Neural cell (in vitro differentiated cells): ENCODE measurements at regions not wholly inside any gene's neighbourhood (a gene's known extent, or its start where the extent isn't known, plus 50 kb on each side); places are given as distances from the start of the nearest gene placed in this dataset.

Experiments used
- H2AFZ ChIP-seq: fragments of 200-600, 300-800 bp; sonication (generic), shearing (Covaris generic); 2 replicates; pipeline ENCODE4 v1.6.0; 2014; ENCODE audit warnings: low read depth, mild to moderate bottlenecking, antibody characterized with exemption, low read length, moderate library complexity
- H3F3A ChIP-seq: fragments of 200-600 bp; shearing (Covaris generic); 2 replicates; pipeline ENCODE4 v1.6.1; 2016; ENCODE audit warnings: mild to moderate bottlenecking, moderate library complexity, mixed read lengths, antibody characterized with exemption, low read length; ENCODE audit not compliant: insufficient read depth, poor library complexity, severe bottlenecking
- H3K27ac ChIP-seq: fragments of 200-600, 300-800 bp; sonication (generic), shearing (Covaris generic); 2 replicates; pipeline ENCODE4 v1.5.1; 2014; ENCODE audit warnings: mild to moderate bottlenecking, low read length, moderate library complexity
- H3K27me3 ChIP-seq: fragments of 300-800, 200-600 bp; sonication (generic), shearing (Covaris generic); 2 replicates; pipeline ENCODE4 v1.6.0; 2014; ENCODE audit warnings: mild to moderate bottlenecking, low read depth, low read length, moderate library complexity; ENCODE audit not compliant: insufficient read depth
- H3K36me3 ChIP-seq: fragments of 300-800, 200-600 bp; sonication (generic), shearing (Covaris generic); 2 replicates; pipeline ENCODE4 v1.5.1; 2014; ENCODE audit warnings: mild to moderate bottlenecking, antibody characterized with exemption, low read length, moderate library complexity; ENCODE audit not compliant: insufficient read depth
- H3K4me2 ChIP-seq: fragments of 300-800, 200-600 bp; sonication (generic), shearing (Covaris generic); 2 replicates; pipeline ENCODE4 v1.6.0; 2014; ENCODE audit warnings: mild to moderate bottlenecking, low read length
- H3K4me3 ChIP-seq: fragments of 300-800, 200-600 bp; sonication (generic), shearing (Covaris generic); 2 replicates; pipeline ENCODE4 v1.5.1; 2014; ENCODE audit warnings: mild to moderate bottlenecking, low read length, moderate library complexity
- H3K79me2 ChIP-seq: fragments of 200-600 bp; shearing (Covaris generic); replicated peaks from 2 replicates; pipeline ENCODE4 v1.6.0; 2014; ENCODE audit warnings: mild to moderate bottlenecking, low read length, moderate library complexity; ENCODE audit not compliant: insufficient read depth
- H3K9ac ChIP-seq: fragments of 300-800, 200-600 bp; sonication (generic), shearing (Covaris generic); 2 replicates; pipeline ENCODE4 v1.6.1; 2016; ENCODE audit warnings: mild to moderate bottlenecking, low read length, mixed read lengths
- H3K9me2 ChIP-seq: fragments of 200-600 bp; shearing (Covaris generic); 2 replicates; pipeline ENCODE4 v1.6.1; 2016; ENCODE audit warnings: mild to moderate bottlenecking, low read length, mixed read lengths; ENCODE audit not compliant: insufficient read depth
- H3K9me3 ChIP-seq: fragments of 200-600, 300-800 bp; sonication (generic), shearing (Covaris generic); 2 replicates; pipeline ENCODE4 v1.6.1; 2016; ENCODE audit warnings: mild to moderate bottlenecking, mixed run types, low read length, moderate library complexity, mixed read lengths
- H4K20me1 ChIP-seq: fragments of 200-600 bp; shearing (Covaris generic); 2 replicates; pipeline ENCODE4 v1.6.1; 2016; ENCODE audit warnings: mild to moderate bottlenecking, mixed run types; ENCODE audit not compliant: insufficient read depth
- EP300 ChIP-seq: fragments of 450-650 bp; conservative IDR thresholded peaks from 2 replicates; pipeline ENCODE4 v1.6.1; 2014; ENCODE audit warnings: antibody characterized with exemption, mild to moderate bottlenecking, moderate library complexity; ENCODE audit not compliant: poor library complexity, severe bottlenecking
- EZH2 ChIP-seq: fragments of 200-600, 300-800 bp; shearing (Covaris generic), sonication (generic); IDR thresholded peaks from 2 replicates; pipeline ENCODE4 v1.6.1; 2014; ENCODE audit warnings: antibody characterized with exemption, low read length, borderline replicate concordance, mild to moderate bottlenecking; ENCODE audit not compliant: insufficient read depth, poor library complexity, severe bottlenecking
- MXI1 ChIP-seq: fragments of 450-650 bp; conservative IDR thresholded peaks from 2 replicates; pipeline ENCODE4 v1.6.1; 2014; ENCODE audit warnings: antibody characterized with exemption, mild to moderate bottlenecking; ENCODE audit not compliant: poor library complexity, severe bottlenecking
- POLR2AphosphoS5 ChIP-seq: IDR thresholded peaks from 2 replicates; pipeline ENCODE4 v1.6.1; 2012
- RAD21 ChIP-seq: fragments of 450-650 bp; conservative IDR thresholded peaks from 2 replicates; pipeline ENCODE4 v1.6.1; 2014; ENCODE audit warnings: antibody characterized with exemption, mild to moderate bottlenecking, moderate library complexity
- SMC3 ChIP-seq: fragments of 450-650 bp; conservative IDR thresholded peaks from 2 replicates; pipeline ENCODE4 v1.6.1; 2014; ENCODE audit warnings: antibody characterized with exemption, mild to moderate bottlenecking, moderate library complexity; ENCODE audit not compliant: poor library complexity
- TAF1 ChIP-seq: IDR thresholded peaks from 2 replicates; pipeline ENCODE4 v1.6.1; 2012; ENCODE audit warnings: low read depth
- TF ChIP-seq, protein P1 (sequence below): IDR thresholded peaks from 2 replicates; pipeline ENCODE4 v1.6.1; 2012; ENCODE audit warnings: borderline replicate concordance
- TF ChIP-seq, protein P2 (sequence below): fragments of 450-650 bp; IDR thresholded peaks from 2 replicates; pipeline ENCODE4 v1.5.1; 2014; ENCODE audit warnings: antibody characterized with exemption, mild to moderate bottlenecking, moderate library complexity; ENCODE audit not compliant: poor library complexity, severe bottlenecking

DNA sequence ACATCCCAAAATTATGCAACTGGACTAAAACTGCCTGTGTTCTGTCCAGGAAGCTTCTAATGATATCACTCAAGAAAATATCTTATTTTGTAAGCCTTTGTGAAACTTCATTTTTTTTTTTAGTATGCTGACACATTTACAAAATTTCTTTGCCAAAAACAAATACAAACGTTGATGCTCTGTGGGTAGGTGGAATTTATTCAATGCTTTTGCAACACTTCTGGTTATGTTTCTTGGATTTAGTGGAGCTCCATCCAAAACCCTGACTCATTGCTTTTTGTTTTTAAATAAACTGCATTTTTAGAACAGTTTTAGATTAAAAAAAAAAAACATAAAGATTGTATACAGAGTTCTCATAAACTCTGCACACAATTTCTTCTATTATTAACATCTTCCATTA, 250.9 kb upstream of the MAOA start:
- Histone ChIP-seq H3K4me2 (no peak overlapping the region), H3K79me2 (no peaks in the 10 kb centered on the region), H3K9ac (no peak overlapping the region), H3F3A (no peaks in the 10 kb centered on the region), H3K9me2 (no peaks in the 10 kb centered on the region), H3K4me3 (no peak overlapping the region), H3K36me3 (no peaks in the 10 kb centered on the region), H3K27me3 (no peaks in the 10 kb centered on the region), H2AFZ (no peak overlapping the region), H3K27ac (no peak overlapping the region), H4K20me1 (no peaks in the 10 kb centered on the region), H3K9me3 (no peaks in the 10 kb centered on the region)
- TF ChIP-seq EP300 = no peak

DNA sequence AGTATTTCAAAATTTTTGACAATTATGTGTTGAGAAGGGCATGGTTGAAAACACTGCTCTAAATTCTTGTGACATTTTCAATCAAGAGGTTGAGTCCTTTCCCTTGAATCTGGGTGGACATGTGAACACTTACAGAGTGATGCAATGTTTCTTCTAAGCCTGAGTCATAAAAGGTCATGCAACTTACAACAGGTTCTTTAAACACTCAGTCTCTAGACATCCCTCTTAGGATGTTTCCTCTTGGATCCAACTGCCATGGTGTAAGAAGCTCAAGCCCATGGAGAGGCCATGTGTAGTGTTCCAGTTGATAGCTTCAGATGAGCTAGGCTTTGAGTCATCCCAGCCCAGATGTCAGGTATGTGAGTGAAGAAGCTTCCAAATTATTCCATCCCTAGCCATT, 232.2 kb upstream of the MAOA start:
- Histone ChIP-seq H3K4me3 (no peak overlapping the region), H3K27ac (no peak overlapping the region), H3K36me3 (no peaks in the 10 kb centered on the region), H3K4me2 (no peak overlapping the region), H4K20me1 (no peaks in the 10 kb centered on the region), H3K9me2 (no peaks in the 10 kb centered on the region), H3F3A (no peaks in the 10 kb centered on the region), H3K27me3 (no peaks in the 10 kb centered on the region), H3K9ac (no peak overlapping the region), H3K9me3 (no peaks in the 10 kb centered on the region), H3K79me2 (no peaks in the 10 kb centered on the region), H2AFZ (no peak overlapping the region)
- no peak for TF ChIP-seq EP300
- TF ChIP-seq, protein P1, sequence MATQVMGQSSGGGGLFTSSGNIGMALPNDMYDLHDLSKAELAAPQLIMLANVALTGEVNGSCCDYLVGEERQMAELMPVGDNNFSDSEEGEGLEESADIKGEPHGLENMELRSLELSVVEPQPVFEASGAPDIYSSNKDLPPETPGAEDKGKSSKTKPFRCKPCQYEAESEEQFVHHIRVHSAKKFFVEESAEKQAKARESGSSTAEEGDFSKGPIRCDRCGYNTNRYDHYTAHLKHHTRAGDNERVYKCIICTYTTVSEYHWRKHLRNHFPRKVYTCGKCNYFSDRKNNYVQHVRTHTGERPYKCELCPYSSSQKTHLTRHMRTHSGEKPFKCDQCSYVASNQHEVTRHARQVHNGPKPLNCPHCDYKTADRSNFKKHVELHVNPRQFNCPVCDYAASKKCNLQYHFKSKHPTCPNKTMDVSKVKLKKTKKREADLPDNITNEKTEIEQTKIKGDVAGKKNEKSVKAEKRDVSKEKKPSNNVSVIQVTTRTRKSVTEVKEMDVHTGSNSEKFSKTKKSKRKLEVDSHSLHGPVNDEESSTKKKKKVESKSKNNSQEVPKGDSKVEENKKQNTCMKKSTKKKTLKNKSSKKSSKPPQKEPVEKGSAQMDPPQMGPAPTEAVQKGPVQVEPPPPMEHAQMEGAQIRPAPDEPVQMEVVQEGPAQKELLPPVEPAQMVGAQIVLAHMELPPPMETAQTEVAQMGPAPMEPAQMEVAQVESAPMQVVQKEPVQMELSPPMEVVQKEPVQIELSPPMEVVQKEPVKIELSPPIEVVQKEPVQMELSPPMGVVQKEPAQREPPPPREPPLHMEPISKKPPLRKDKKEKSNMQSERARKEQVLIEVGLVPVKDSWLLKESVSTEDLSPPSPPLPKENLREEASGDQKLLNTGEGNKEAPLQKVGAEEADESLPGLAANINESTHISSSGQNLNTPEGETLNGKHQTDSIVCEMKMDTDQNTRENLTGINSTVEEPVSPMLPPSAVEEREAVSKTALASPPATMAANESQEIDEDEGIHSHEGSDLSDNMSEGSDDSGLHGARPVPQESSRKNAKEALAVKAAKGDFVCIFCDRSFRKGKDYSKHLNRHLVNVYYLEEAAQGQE = no peak
- TF ChIP-seq EZH2 = no peak
- TF ChIP-seq RAD21 = no peak
- no peak for TF ChIP-seq MXI1
- no peak for TF ChIP-seq TAF1
- TF ChIP-seq POLR2AphosphoS5 = no peak
- no peak for TF ChIP-seq SMC3
- TF ChIP-seq, protein P2, sequence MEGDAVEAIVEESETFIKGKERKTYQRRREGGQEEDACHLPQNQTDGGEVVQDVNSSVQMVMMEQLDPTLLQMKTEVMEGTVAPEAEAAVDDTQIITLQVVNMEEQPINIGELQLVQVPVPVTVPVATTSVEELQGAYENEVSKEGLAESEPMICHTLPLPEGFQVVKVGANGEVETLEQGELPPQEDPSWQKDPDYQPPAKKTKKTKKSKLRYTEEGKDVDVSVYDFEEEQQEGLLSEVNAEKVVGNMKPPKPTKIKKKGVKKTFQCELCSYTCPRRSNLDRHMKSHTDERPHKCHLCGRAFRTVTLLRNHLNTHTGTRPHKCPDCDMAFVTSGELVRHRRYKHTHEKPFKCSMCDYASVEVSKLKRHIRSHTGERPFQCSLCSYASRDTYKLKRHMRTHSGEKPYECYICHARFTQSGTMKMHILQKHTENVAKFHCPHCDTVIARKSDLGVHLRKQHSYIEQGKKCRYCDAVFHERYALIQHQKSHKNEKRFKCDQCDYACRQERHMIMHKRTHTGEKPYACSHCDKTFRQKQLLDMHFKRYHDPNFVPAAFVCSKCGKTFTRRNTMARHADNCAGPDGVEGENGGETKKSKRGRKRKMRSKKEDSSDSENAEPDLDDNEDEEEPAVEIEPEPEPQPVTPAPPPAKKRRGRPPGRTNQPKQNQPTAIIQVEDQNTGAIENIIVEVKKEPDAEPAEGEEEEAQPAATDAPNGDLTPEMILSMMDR = no peak

DNA sequence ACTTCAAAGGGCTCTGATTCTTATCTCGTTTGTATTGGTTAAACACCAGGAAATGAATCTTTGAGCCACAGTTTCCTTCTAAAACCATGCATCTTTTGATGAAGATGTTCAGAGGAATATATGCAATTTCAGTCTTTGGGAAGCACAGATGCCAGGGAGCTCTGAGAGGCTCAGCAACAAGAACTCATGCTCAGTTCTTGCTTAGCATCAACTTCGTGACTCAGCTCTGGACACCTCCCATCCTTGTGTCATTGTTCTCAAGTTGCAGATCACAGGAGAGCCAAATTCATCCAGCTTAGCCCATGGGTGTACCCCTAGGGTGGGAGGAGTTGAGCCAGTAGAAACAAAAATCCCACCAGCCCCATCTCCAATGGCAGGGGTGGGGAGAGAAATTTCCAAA, 219.6 kb upstream of the MAOA start:
- H2AFZ ChIP-seq = no peak overlapping the region
- no peak overlapping the region for H3K4me2 ChIP-seq
- no peaks in the 10 kb centered on the region for H3K9me2 ChIP-seq
- no peak overlapping the region for H3K27ac ChIP-seq
- no peak for TF ChIP-seq TAF1
- no peak for TF ChIP-seq MXI1
- TF ChIP-seq RAD21 = no peak
- TF ChIP-seq POLR2AphosphoS5 = no peak
- H3K36me3 ChIP-seq = no peaks in the 10 kb centered on the region
- no peaks in the 10 kb centered on the region for H3K27me3 ChIP-seq
- H4K20me1 ChIP-seq = no peaks in the 10 kb centered on the region
- H3F3A ChIP-seq = no peaks in the 10 kb centered on the region
- H3K9ac ChIP-seq = no peak overlapping the region
- no peak overlapping the region for H3K4me3 ChIP-seq
- H3K79me2 ChIP-seq = no peaks in the 10 kb centered on the region
- H3K9me3 ChIP-seq = no peaks in the 10 kb centered on the region
